Mammary epithelial cell (primary cell): ENCODE measurements at regions not wholly inside any gene's neighbourhood (a gene's known extent, or its start where the extent isn't known, plus 50 kb on each side); places are given as distances from the start of the nearest gene placed in this dataset.

Source experiments
- CTCF ChIP-seq, 2 donors: IDR thresholded peaks in 1 of 2; conservative IDR thresholded peaks in 1 of 2; 2 replicates each; pipeline ENCODE4 v1.5.1; 2011 to 2012; ENCODE audit warnings: inconsistent platforms in 2 of 2, low read length in 2 of 2, mild to moderate bottlenecking in 2 of 2, control low read depth in 1 of 2, low read depth in 1 of 2; ENCODE audit not compliant: insufficient read depth in 1 of 2; ENCODE audit errors: extremely low read depth in 1 of 2
- EZH2 ChIP-seq: IDR thresholded peaks from 2 replicates; pipeline ENCODE4 v1.6.1; 2012; ENCODE audit warnings: low read length, inconsistent platforms, borderline replicate concordance

- TF ChIP-seq CTCF (conservative IDR thresholded peaks at IDR 0.05 in 1 of 2, IDR thresholded peaks at IDR 0.05 in 1 of 2; ENCODE audit: extremely low read depth in 1 of 2, insufficient read depth in 1 of 2, low read depth in 1 of 2, low read length in 2 of 2) (no peak), EZH2 (no peak)
These were observed 86.8 kb downstream of the SH2D1A start for GRCh38 chrX:124433186-124433585.
